Memory B cell (primary cell): ENCODE measurements at regions not wholly inside any gene's neighbourhood (a gene's known extent, or its start where the extent isn't known, plus 50 kb on each side); places are given as distances from the start of the nearest gene placed in this dataset.
"Not testable (repeated sequence)": the region's sequence is repeated elsewhere in the genome, so short reads cannot be mapped to it uniquely, and the experiment has no call there.

Experiments used
- ATAC-seq: fragments of 150-1000 bp; cut with Tn5 transposase; 2 replicates; pipeline ENCODE4 v1.10.0; 2021; ENCODE audit warnings: low read depth, mild to moderate bottlenecking, moderate library complexity
- DNase-seq, 2 donors: peaks; one replicate each; pipeline ENCODE4 v3.0.0; 2022; ENCODE audit warnings: low spot score in 2 of 2
- H3K27ac Mint-ChIP-seq: one replicate; pipeline ENCODE4 v1.8.0; 2022; ENCODE audit warnings: mild to moderate bottlenecking, moderate library complexity, mixed read lengths
- H3K27me3 Mint-ChIP-seq: one replicate; pipeline ENCODE4 v1.8.0; 2022; ENCODE audit warnings: mixed read lengths
- H3K36me3 Mint-ChIP-seq: one replicate; pipeline ENCODE4 v1.8.0; 2022; ENCODE audit warnings: mild to moderate bottlenecking, mixed read lengths
- H3K4me1 Mint-ChIP-seq: one replicate; pipeline ENCODE4 v1.8.0; 2022; ENCODE audit warnings: mixed read lengths
- H3K4me3 Mint-ChIP-seq: one replicate; pipeline ENCODE4 v1.8.0; 2022; ENCODE audit warnings: mild to moderate bottlenecking, moderate library complexity, mixed read lengths
- H3K9me3 Mint-ChIP-seq: one replicate; pipeline ENCODE4 v1.8.0; 2022; ENCODE audit warnings: mixed read lengths

DNA sequence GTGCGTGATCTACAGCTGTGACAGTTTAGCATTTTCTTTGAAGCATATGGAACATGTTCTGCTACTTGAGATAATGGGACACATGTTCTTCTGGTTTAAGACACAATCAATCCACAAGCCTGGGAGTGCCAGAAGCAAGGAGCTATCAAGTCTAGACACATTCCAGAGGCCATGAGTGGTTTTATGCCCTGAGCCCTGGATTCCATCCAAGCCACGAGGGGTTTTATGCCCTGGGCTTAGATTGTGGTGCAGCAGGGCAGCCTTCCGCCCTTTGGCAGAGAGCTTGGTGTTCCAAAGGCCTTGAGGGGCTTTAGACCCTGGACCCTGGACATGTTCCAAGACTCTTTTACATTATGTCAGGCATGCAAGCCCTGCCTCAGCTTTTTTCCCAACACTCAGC, 1289.6 kb upstream of the SLC39A10 start:
- not testable (repeated sequence) for H3K27ac Mint-ChIP-seq, H3K27me3 Mint-ChIP-seq, H3K4me1 Mint-ChIP-seq, H3K9me3 Mint-ChIP-seq, H3K4me3 Mint-ChIP-seq, ATAC-seq, DNase-seq, H3K36me3 Mint-ChIP-seq

DNA sequence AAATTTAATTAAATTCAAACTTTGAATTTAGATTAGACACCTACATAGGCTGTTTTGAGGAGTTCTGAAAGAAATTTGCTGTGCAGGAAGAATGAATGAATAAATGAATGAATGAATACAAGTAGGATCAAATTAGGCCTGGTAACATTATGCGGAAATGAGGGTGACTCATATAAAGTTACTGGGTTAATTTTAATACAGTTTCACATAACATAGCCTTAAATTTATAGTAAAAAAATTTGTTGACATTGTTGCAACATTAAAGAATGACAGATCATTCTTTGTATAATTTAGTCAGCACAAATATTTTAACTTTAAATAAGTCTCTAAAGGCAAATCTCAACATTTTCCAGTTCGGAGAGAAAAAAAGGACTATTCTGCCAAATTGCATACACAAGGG, 1293.1 kb upstream of the SLC39A10 start:
- no peak for DNase-seq
- Mint-ChIP-seq H3K36me3 (no peaks in the 10 kb centered on the region), H3K27ac (no peak overlapping the region), H3K9me3 (peaks cover 1% of the 10 kb centered on the region), H3K4me1 (no peaks in the 10 kb centered on the region), H3K27me3 (no peaks in the 10 kb centered on the region), H3K4me3 (no peak overlapping the region)
- ATAC-seq = no peak

DNA sequence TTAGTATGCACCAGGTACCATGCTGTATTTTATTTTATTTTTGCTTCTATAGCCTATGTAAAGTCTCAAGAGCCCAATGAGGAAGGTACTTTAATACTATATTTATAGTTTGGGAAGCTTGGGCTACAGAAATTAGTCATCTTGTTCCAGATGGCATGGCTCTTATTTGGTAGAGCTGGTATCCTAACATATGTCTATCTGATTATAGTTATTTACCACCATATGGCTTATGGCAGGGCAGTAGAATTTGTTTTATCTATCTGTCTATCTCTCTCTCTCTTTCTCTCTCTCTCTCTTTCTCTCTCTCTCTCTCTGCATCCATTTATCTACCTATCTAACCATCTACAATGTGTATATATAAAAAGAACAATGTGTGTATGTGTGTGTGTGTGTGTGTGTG, 1293.7 kb upstream of the SLC39A10 start:
- DNase-seq (no peak), ATAC-seq (no peak)
- no peak overlapping the region for H3K4me3 Mint-ChIP-seq
- H3K4me1 Mint-ChIP-seq = no peaks in the 10 kb centered on the region
- no peak overlapping the region for H3K27ac Mint-ChIP-seq
- H3K36me3 Mint-ChIP-seq = no peaks in the 10 kb centered on the region
- no peaks in the 10 kb centered on the region for H3K27me3 Mint-ChIP-seq
- H3K9me3 Mint-ChIP-seq = peaks cover 1% of the 10 kb centered on the region

DNA sequence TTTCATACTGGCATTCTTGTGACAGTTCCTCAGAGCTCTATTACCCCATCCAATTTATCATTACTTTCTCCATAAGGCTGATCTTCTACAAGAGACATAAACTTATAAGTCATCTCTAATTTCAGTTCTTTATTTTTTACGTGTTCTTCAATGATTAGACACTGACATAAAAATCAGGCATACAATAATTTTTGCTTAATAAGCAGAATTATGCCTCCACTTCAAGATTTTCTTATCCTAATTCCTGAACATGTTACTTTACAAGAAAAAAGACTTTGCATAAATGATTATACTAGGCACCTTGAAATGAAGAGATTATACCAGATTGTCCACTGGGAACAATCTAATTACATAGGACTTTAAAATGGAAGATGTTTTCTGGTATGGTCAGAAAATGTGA, 1304.5 kb upstream of the SLC39A10 start:
- Mint-ChIP-seq H3K27me3 (no peaks in the 10 kb centered on the region), H3K4me1 (no peaks in the 10 kb centered on the region), H3K4me3 (no peak overlapping the region), H3K27ac (no peak overlapping the region), H3K9me3 (no peaks in the 10 kb centered on the region), H3K36me3 (no peaks in the 10 kb centered on the region)
- ATAC-seq (no peak), DNase-seq (no peak)

DNA sequence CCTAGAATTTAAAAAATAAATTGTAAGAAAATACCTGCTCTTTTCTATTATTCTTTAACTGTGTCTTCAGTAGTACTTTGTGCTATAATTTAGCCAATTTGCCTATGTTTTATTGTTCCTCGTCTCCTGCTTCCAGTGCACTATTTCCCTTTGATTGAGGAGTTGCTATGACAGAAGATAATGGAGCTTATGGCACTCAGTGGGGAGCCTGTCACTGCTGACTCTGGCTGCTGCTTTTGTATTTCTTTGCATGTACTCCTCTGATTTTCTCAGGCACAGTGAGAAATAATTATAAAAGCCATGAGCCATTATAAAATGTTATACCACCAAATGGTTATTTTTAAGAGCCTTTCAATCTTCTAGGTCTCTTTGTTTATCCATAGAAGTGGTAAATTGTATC, 1310.8 kb upstream of the SLC39A10 start:
- ATAC-seq (no peak), DNase-seq (no peak)
- Mint-ChIP-seq H3K9me3 (no peaks in the 10 kb centered on the region), H3K27me3 (no peaks in the 10 kb centered on the region), H3K36me3 (no peaks in the 10 kb centered on the region), H3K4me3 (no peak overlapping the region), H3K4me1 (no peaks in the 10 kb centered on the region), H3K27ac (no peak overlapping the region)

DNA sequence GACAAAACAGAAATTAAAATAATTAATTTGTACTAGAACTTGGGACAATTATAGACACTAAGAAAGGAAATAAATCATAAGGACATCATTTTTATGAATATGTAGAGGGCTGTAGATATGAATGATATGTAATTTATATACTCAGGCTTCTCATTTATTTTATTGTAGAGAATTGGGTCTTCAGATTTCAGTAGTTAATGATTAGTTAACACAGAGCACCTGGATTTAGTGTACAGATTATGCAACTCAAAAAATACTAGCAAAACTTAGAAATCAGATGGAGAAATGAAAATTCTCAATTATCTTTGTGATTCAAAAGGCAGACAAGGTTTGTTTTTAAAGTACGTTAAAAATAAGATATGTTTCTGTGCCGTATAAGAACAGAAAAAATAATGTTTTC, 1311.7 kb upstream of the SLC39A10 start:
- Mint-ChIP-seq H3K4me1 (no peaks in the 10 kb centered on the region), H3K4me3 (no peak overlapping the region), H3K27ac (no peak overlapping the region), H3K27me3 (no peaks in the 10 kb centered on the region), H3K36me3 (no peaks in the 10 kb centered on the region), H3K9me3 (no peaks in the 10 kb centered on the region)
- no peak for DNase-seq
- ATAC-seq = no peak

DNA sequence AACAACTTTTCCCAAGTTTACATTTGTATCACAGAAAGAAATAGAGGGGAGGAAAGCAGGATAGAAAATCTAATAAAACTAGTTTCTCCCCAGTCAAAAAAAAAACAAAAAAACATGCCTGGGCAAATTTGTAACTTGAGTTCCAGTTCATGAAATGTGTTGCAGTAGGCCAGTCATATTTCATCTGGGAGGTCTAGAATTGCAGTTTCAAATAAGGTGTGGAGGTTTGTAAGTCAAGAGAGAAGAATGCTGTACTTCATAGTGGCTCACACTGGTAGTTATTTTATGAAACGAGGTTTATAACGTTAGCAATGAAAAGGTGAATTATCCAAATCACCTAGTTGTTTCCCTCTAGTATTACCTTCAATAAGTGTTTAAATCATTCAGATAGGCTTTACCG, 1313.9 kb upstream of the SLC39A10 start:
- Mint-ChIP-seq H3K27me3 (no peaks in the 10 kb centered on the region), H3K4me1 (no peaks in the 10 kb centered on the region), H3K36me3 (no peaks in the 10 kb centered on the region), H3K27ac (no peak overlapping the region), H3K4me3 (no peak overlapping the region), H3K9me3 (no peaks in the 10 kb centered on the region)
- DNase-seq = no peak
- no peak for ATAC-seq

DNA sequence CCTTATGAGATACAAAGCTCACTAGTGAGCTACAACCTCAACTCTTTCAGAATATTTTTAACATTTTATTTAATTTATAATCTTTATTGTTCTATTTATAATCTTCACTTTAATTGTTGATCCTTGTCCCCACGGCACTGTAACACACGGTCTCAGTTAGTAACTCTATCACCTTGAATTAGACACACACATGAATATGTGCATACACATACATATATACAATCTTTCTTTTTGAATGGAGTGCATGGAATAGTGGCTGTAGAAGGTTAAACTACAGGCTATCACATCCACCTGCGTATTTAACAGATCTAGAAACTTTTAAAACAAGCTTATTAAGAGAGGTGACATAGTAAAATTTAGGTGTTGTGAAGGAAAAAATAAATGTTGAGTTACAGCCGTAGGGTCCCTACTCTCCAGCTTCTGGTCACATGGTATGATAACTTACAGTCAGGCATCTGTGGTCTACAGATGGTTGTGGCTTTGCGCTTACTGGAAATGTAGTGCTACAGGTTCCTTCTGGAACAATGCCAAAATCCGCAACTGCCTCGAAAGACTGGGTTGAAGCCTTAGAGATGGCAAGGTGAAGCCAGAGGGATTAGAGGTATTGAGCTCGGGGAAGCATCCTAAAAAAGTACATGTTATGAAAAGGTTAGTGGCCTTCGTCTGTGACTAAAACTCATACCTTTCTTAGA, 1324.1 kb upstream of the SLC39A10 start:
- DNase-seq = no peak

DNA sequence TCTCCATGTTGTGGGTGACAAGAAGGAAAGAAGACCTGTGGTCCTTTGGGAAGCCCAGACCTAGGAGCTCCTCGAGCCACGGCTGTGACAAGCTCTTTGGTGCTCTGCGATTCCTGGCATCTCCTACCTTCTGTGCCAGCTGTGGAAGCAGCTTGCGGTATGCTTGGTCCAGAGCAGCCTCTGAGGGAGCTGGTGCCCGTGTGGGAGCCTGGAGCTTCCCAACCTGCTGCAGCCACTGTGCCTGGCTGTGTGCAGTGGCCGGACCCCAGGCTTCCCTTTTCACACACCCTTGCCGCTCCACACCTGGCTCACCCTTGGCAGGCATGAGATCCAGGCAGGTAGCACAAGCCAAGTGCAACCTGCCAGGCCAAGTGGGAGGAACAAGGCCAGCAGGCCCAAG, 1328.6 kb upstream of the SLC39A10 start:
- H3K27me3 Mint-ChIP-seq = no peaks in the 10 kb centered on the region
- no peaks in the 10 kb centered on the region for H3K36me3 Mint-ChIP-seq
- no peak for ATAC-seq
- H3K27ac Mint-ChIP-seq = no peak overlapping the region
- no peak for DNase-seq
- no peak overlapping the region for H3K4me3 Mint-ChIP-seq
- no peaks in the 10 kb centered on the region for H3K9me3 Mint-ChIP-seq
- no peaks in the 10 kb centered on the region for H3K4me1 Mint-ChIP-seq

More for the DNA sequence above, 1324.1 kb upstream of the SLC39A10 start:
- H3K4me1 Mint-ChIP-seq = no peaks in the 10 kb centered on the region
- H3K27me3 Mint-ChIP-seq = no peaks in the 10 kb centered on the region
- H3K9me3 Mint-ChIP-seq = no peaks in the 10 kb centered on the region
- ATAC-seq = no peak
- no peaks in the 10 kb centered on the region for H3K36me3 Mint-ChIP-seq
- H3K4me3 Mint-ChIP-seq = no peak overlapping the region
- no peak overlapping the region for H3K27ac Mint-ChIP-seq

DNA sequence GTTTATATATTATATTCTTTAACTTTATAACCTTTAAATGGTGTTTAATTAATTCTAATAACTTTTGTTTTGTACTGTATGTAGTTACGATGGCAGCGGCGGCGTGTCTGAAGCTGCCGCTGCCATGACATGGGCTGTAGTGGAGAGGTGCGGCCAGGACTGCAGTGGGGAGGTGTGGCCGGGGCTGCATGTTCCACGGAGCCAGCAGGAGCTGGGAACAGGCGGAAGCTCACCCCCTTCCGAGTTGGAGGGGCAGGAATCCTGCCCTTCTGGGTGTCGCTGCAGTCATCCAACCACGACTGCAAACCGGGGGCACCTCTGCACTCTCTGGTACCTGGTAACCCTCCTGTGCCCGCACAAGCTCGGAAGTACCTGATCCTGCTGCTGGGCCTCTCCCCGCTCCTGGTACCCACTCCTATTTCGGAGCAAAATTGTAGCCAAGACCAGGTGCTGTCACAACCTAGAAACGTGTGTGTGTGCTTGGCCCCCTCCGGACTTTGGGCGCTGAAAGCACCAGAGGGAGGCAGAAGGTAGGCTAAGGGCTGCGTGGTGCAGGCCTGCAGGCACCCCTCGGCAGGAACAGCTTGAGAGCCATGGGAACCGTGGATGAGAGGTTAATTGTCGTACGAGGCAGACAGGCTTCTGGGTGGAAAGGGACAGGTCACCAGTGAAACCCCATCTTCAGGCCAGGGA, 1329.7 kb upstream of the SLC39A10 start:
- Mint-ChIP-seq H3K4me3 (no peak overlapping the region), H3K4me1 (no peaks in the 10 kb centered on the region), H3K27me3 (no peaks in the 10 kb centered on the region), H3K36me3 (no peaks in the 10 kb centered on the region), H3K27ac (no peak overlapping the region), H3K9me3 (no peaks in the 10 kb centered on the region)
- ATAC-seq = no peak
- no peak for DNase-seq

DNA sequence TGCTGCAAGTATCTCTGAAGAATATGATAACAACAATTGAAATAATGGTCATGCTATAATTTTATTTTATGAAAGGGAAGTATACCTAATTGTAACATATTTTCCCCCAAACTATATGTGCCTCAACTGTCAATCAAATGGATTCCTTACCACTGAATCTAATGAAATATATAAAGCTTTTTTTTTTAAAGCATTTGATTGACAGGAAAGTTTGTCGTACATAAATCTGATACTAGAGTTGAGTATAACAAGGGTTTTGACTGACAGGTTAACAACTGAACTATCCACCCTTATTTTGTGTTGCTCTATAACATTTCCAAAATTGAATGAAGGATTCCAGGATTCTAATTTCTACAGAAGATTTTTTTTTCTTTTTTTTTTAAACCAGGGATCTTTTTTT, 1333.3 kb upstream of the SLC39A10 start:
- H3K27ac Mint-ChIP-seq = no peak overlapping the region
- no peaks in the 10 kb centered on the region for H3K36me3 Mint-ChIP-seq
- no peaks in the 10 kb centered on the region for H3K9me3 Mint-ChIP-seq
- DNase-seq (no peak), ATAC-seq (no peak)
- no peaks in the 10 kb centered on the region for H3K27me3 Mint-ChIP-seq
- no peaks in the 10 kb centered on the region for H3K4me1 Mint-ChIP-seq
- no peak overlapping the region for H3K4me3 Mint-ChIP-seq

DNA sequence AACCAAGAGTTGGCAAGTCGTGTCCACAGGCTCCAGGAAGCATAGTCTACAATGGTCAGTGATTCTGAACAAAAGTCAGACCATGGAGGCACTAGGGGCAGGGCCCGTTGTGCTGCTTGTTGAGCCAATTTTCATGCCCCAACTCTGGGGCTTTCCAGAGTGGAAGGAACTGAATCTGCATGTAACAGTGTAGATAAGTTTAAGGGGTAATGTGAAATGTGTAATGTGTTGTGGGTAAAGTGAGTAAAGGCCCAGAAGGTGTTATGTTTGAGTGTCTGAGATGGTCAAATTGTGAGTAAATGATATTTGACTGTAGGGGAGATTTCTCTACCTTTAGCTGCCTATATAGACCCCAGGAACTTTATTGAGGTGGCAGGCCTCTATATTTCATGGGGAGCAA, 1336.5 kb upstream of the SLC39A10 start:
- Mint-ChIP-seq H3K27me3 (no peaks in the 10 kb centered on the region), H3K36me3 (no peaks in the 10 kb centered on the region), H3K4me3 (no peak overlapping the region), H3K4me1 (no peaks in the 10 kb centered on the region), H3K9me3 (no peaks in the 10 kb centered on the region), H3K27ac (no peak overlapping the region)
- no peak for ATAC-seq
- no peak for DNase-seq

DNA sequence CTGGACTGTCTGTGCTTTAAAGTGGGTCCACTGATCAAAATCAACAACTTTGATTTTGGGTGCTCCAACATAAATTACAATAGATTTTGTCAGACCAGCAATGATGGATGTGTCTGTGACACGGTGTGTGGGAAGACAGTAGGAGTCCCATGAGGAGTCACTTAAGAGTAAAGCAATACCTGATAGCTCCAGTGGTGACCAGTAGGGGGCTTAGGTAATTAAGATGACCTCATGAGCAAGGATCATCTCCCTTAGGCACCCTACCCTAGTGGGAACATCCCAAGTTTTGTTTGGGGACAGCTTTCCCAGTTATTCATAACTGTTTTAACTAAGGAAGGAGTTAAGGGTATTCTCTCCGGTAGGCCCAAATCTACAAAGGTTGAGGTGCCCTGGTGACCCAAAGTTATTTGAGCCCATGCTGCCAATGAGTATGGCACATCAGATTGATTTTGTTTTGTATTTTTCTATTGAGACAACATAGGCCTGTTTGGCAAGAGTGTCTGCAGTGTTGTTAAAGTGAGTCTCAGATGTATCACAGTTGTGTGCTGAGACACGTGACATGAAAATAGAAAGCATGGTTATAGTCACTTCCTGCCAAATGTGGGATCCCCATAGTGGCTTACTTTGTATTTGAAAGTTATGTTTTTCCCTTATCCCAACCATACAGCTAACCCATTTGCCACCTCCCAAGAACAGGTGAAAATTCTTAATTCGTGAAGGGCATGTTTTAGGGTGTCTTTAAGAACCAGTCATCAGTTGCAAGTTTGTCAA, 1337.6 kb upstream of the SLC39A10 start:
- H3K27ac Mint-ChIP-seq = no peak overlapping the region

DNA sequence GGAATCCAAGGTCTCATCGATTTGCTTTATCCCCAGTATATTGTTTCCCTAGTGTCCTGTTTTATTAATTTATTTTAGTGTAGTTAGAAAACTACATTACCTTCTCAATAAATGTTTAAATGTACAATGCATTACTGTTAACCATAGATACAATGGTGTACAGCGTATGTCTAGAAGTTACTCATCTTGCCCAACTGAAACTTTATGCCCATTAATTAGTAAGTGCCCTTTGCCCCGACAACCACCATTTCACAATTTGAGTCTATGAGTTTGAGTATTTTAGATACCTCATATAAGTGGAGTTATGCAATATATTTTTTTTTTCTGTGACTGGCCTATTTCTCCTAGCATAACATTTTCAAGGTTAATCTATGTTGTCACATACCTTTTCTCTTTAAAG, 1343.0 kb upstream of the SLC39A10 start:
- Mint-ChIP-seq H3K27me3 (no peaks in the 10 kb centered on the region), H3K9me3 (no peaks in the 10 kb centered on the region), H3K4me1 (no peaks in the 10 kb centered on the region), H3K36me3 (no peaks in the 10 kb centered on the region), H3K4me3 (no peak overlapping the region), H3K27ac (no peak overlapping the region)
- ATAC-seq = no peak
- DNase-seq = no peak

More for the DNA sequence above, 1337.6 kb upstream of the SLC39A10 start:
- ATAC-seq (no peak), DNase-seq (no peak)
- H3K27me3 Mint-ChIP-seq = no peaks in the 10 kb centered on the region
- H3K4me3 Mint-ChIP-seq = no peak overlapping the region
- no peaks in the 10 kb centered on the region for H3K4me1 Mint-ChIP-seq
- H3K36me3 Mint-ChIP-seq = no peaks in the 10 kb centered on the region
- H3K9me3 Mint-ChIP-seq = no peaks in the 10 kb centered on the region
